ENCODE measurements at regions not wholly inside any gene's neighbourhood (a gene's known extent, or its start where the extent isn't known, plus 50 kb on each side); places are given as distances from the start of the nearest gene placed in this dataset.

DNA sequence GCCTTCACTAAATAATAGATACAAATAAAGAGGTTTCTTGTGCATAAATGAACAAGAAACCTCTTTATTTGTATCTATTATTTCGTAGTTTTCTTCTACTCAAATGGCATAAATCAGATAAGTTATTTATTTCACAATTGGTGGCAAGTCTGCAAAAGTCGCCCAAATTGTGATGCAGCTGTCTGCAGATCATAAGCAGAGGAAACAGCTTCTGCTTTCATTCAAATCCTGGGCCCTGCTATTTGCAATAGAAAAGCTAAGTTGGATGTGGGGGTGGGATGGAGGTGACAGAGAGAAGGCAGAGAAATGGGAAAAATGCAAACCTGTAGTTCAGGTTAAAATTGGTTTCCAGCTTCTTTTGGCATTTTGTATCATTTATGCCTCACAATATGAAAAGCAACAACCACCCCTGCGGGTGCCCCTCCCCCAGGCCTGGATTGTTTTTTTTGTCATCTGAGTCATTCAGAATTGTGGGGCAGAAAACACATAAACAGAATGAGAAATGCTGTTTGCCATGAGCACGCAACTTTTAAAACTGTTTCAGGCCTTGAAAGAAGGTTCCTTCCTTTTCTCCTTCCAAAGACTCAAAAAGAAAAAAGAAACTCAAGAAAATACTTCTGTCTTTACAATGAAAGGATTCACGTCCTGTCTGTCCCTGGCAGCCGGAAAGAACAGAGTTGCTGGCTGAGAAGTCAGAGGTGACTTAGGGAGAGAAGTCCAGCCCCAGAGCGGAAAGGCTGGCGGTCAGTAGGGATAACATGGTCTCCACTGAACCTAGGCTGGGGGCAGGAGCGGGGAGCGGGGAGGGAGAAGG is 132.9 kb downstream of the BAMBI start:
- Histone ChIP-seq H3K9me3 (ENCODE audit: severe bottlenecking) (no peaks in the 10 kb centered on the region), H3K27ac (no peak overlapping the region), H3K27me3 (ENCODE audit: insufficient read depth, low read depth, severe bottlenecking) (no peaks in the 10 kb centered on the region), H3K4me3 (ENCODE audit: low read depth, low read length) (no peak overlapping the region), H3K36me3 (no peaks in the 10 kb centered on the region)
- no peak for DNase-seq
- TF ChIP-seq, protein P1, sequence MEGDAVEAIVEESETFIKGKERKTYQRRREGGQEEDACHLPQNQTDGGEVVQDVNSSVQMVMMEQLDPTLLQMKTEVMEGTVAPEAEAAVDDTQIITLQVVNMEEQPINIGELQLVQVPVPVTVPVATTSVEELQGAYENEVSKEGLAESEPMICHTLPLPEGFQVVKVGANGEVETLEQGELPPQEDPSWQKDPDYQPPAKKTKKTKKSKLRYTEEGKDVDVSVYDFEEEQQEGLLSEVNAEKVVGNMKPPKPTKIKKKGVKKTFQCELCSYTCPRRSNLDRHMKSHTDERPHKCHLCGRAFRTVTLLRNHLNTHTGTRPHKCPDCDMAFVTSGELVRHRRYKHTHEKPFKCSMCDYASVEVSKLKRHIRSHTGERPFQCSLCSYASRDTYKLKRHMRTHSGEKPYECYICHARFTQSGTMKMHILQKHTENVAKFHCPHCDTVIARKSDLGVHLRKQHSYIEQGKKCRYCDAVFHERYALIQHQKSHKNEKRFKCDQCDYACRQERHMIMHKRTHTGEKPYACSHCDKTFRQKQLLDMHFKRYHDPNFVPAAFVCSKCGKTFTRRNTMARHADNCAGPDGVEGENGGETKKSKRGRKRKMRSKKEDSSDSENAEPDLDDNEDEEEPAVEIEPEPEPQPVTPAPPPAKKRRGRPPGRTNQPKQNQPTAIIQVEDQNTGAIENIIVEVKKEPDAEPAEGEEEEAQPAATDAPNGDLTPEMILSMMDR (IDR thresholded peaks at IDR 0.05; ENCODE audit: low read depth, low read length): no peak

DNA sequence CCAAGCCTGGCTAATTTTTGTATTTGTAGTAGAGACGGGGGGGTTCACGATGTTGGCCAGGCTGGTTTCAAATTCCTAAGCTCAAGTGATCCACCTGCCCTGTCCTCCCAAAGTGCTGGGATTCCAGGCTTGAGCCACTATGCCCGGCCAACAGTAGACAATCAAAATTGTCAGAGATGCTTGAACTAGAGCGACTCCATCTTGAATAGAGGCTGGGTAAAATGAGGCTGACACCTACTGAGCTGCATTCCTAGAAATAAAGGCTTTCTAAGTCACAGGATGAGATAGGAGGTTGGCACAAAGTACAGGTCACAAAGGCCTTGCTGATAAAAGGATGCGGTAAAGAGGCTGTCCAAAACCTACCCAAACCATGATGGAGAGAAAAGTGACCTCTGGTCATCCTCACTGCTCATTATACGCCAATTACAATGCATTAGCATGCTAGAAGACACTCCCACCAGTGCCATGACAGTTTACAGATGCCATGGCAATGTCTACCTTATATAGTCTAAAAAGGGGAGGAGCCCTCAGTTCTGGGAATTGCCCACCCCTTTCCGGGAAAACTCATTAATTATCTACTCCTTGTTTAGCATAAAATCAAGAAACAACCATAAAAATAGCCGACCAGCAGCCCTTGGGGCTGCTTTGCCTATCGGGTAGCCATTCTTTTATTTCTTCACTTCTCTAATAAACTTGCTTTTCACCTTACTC is 134.5 kb downstream of the BAMBI start:
- Histone ChIP-seq H3K9me3 (ENCODE audit: severe bottlenecking) (no peaks in the 10 kb centered on the region), H3K4me3 (ENCODE audit: low read depth, low read length) (no peak overlapping the region), H3K36me3 (no peaks in the 10 kb centered on the region), H3K27ac (no peak overlapping the region), H3K27me3 (ENCODE audit: insufficient read depth, low read depth, severe bottlenecking) (no peaks in the 10 kb centered on the region)
- TF ChIP-seq, protein P1 (IDR thresholded peaks at IDR 0.05; ENCODE audit: low read depth, low read length): no peak
- DNase-seq: no peak

- H3K27me3 ChIP-seq (ENCODE audit: insufficient read depth, low read depth, severe bottlenecking): no peaks in the 10 kb centered on the region
- no peak overlapping the region for H3K27ac ChIP-seq
- DNase-seq: no peak
- TF ChIP-seq, protein P1 (IDR thresholded peaks at IDR 0.05; ENCODE audit: low read depth, low read length): no peak
- no peaks in the 10 kb centered on the region for H3K36me3 ChIP-seq
- no peaks in the 10 kb centered on the region for H3K9me3 ChIP-seq (ENCODE audit: severe bottlenecking)
- no peak overlapping the region for H3K4me3 ChIP-seq (ENCODE audit: low read depth, low read length)
Observed at GRCh38 chr10:28812384-28813372, 135.4 kb downstream of the BAMBI start.

- Histone ChIP-seq H3K27ac (no peak overlapping the region), H3K9me3 (ENCODE audit: severe bottlenecking) (no peaks in the 10 kb centered on the region)
- DNase-seq: no peak
Observed at GRCh38 chr10:28815681-28816080, 138.4 kb downstream of the BAMBI start.

More at GRCh38 chr10:28815681-28816080, 138.4 kb downstream of the BAMBI start:
- no peak overlapping the region for H3K4me3 ChIP-seq (ENCODE audit: low read depth, low read length)
- H3K36me3 ChIP-seq: no peaks in the 10 kb centered on the region
- TF ChIP-seq, protein P1 (IDR thresholded peaks at IDR 0.05; ENCODE audit: low read depth, low read length): no peak
- no peaks in the 10 kb centered on the region for H3K27me3 ChIP-seq (ENCODE audit: insufficient read depth, low read depth, severe bottlenecking)

Data from WERI-Rb-1 (cell line).